HFF-Myc (cell line): ENCODE measurements at regions not wholly inside any gene's neighbourhood (a gene's known extent, or its start where the extent isn't known, plus 50 kb on each side); places are given as distances from the start of the nearest gene placed in this dataset.
"Not testable (repeated sequence)": the region's sequence is repeated elsewhere in the genome, so short reads cannot be mapped to it uniquely, and the experiment has no call there.

Source experiments
- DNase-seq: peaks from one replicate; pipeline ENCODE4 v3.0.0-alpha.2; 2011; ENCODE audit warnings: low read depth; ENCODE audit errors: extremely low read depth
- H3K4me3 ChIP-seq: replicated peaks from 2 replicates; pipeline ENCODE4 v1.5.1; 2011; ENCODE audit warnings: low read depth, mild to moderate bottlenecking, control low read depth, low read length
- CTCF ChIP-seq: IDR thresholded peaks from 2 replicates; pipeline ENCODE4 v1.5.1; 2012; ENCODE audit warnings: mild to moderate bottlenecking, low read depth, low read length, control low read depth; ENCODE audit errors: missing control alignments

- TF ChIP-seq CTCF = no peak
- DNase-seq = no peak
- no peak overlapping the region for H3K4me3 ChIP-seq
Measured at GRCh38 chr16:61465285-61465684, 571.0 kb downstream of the CDH8 start.

- no peak overlapping the region for H3K4me3 ChIP-seq
- no peak for TF ChIP-seq CTCF
- DNase-seq = no peak
Measured at GRCh38 chr16:61460020-61460419, 576.2 kb downstream of the CDH8 start.

GRCh38 chr16:61435346-61435745, 600.9 kb downstream of the CDH8 start:
- no peak overlapping the region for H3K4me3 ChIP-seq
- no peak for DNase-seq
- no peak for TF ChIP-seq CTCF

- TF ChIP-seq CTCF = no peak
- H3K4me3 ChIP-seq = no peak overlapping the region
- DNase-seq = no peak
Measured at GRCh38 chr16:61432421-61432820, 603.8 kb downstream of the CDH8 start.

- TF ChIP-seq CTCF = no peak
- no peak for DNase-seq
- H3K4me3 ChIP-seq = no peak overlapping the region
Measured at GRCh38 chr16:61421111-61421510, 615.1 kb downstream of the CDH8 start.

GRCh38 chr16:61419791-61420190, 616.4 kb downstream of the CDH8 start:
- H3K4me3 ChIP-seq = no peak overlapping the region
- no peak for TF ChIP-seq CTCF
- DNase-seq = no peak

GRCh38 chr16:61418802-61419201, 617.4 kb downstream of the CDH8 start:
- H3K4me3 ChIP-seq, DNase-seq: not testable (repeated sequence)

- H3K4me3 ChIP-seq = no peak overlapping the region
- TF ChIP-seq CTCF = no peak
- DNase-seq = no peak
Measured at GRCh38 chr16:61415126-61415525, 621.1 kb downstream of the CDH8 start.
